Epithelial cell of proximal tubule (primary cell): ENCODE measurements at regions not wholly inside any gene's neighbourhood (a gene's known extent, or its start where the extent isn't known, plus 50 kb on each side); places are given as distances from the start of the nearest gene placed in this dataset.

ENCODE experiments used
- DNase-seq: peaks from one replicate; pipeline ENCODE4 v3.0.0-alpha.2; 2011; ENCODE audit warnings: low read depth
- H3K4me3 ChIP-seq: 2 replicates; pipeline ENCODE4 v1.5.1; 2011; ENCODE audit warnings: low read depth, mild to moderate bottlenecking, low read length
- CTCF ChIP-seq: conservative IDR thresholded peaks from 2 replicates; pipeline ENCODE4 v1.5.1; 2012; ENCODE audit warnings: low read depth, mild to moderate bottlenecking, low read length

GRCh38 chr2:104102615-104103014, 751.3 kb upstream of the POU3F3 start:
- no peak overlapping the region for H3K4me3 ChIP-seq
- no peak for TF ChIP-seq CTCF
- DNase-seq = no peak

- no peak overlapping the region for H3K4me3 ChIP-seq
- no peak for TF ChIP-seq CTCF
- no peak for DNase-seq
These were observed 744.6 kb upstream of the POU3F3 start for GRCh38 chr2:104109356-104109755.

- DNase-seq = no peak
These were observed 735.0 kb upstream of the POU3F3 start for GRCh38 chr2:104118889-104119288.

GRCh38 chr2:104120171-104120570, 733.7 kb upstream of the POU3F3 start:
- no peak for TF ChIP-seq CTCF
- H3K4me3 ChIP-seq = no peak overlapping the region
- DNase-seq = no peak

More at GRCh38 chr2:104118889-104119288, 735.0 kb upstream of the POU3F3 start:
- H3K4me3 ChIP-seq = no peak overlapping the region
- no peak for TF ChIP-seq CTCF

- no peak for DNase-seq
- no peak for TF ChIP-seq CTCF
- no peak overlapping the region for H3K4me3 ChIP-seq
These were observed 728.8 kb upstream of the POU3F3 start for GRCh38 chr2:104125096-104125495.

GRCh38 chr2:104127049-104127770, 726.7 kb upstream of the POU3F3 start:
- H3K4me3 ChIP-seq = no peak overlapping the region
- no peak for DNase-seq
- no peak for TF ChIP-seq CTCF

GRCh38 chr2:104140361-104140760, 713.6 kb upstream of the POU3F3 start:
- no peak for TF ChIP-seq CTCF
- peak; percentile 18 for DNase-seq
- no peak overlapping the region for H3K4me3 ChIP-seq
